Stimulated activated CD4-positive, alpha-beta T cell treated with anti-CD3 and anti-CD28 coated beads, Interleukin-1b, Interleukin-23, amount 100 ng/mL, for 24 hours (primary cell): ENCODE measurements at regions not wholly inside any gene's neighbourhood (a gene's known extent, or its start where the extent isn't known, plus 50 kb on each side); places are given as distances from the start of the nearest gene placed in this dataset.
A peak's percentile ranks its signal among the peaks of the same experiment; 100 is the strongest.

Experiments used
- DNase-seq, 4 experiments: peaks; one replicate each; pipeline ENCODE4 v3.0.0-alpha.2; 2020; ENCODE audit warnings: low read depth in 4 of 4, low spot score in 1 of 4

DNA sequence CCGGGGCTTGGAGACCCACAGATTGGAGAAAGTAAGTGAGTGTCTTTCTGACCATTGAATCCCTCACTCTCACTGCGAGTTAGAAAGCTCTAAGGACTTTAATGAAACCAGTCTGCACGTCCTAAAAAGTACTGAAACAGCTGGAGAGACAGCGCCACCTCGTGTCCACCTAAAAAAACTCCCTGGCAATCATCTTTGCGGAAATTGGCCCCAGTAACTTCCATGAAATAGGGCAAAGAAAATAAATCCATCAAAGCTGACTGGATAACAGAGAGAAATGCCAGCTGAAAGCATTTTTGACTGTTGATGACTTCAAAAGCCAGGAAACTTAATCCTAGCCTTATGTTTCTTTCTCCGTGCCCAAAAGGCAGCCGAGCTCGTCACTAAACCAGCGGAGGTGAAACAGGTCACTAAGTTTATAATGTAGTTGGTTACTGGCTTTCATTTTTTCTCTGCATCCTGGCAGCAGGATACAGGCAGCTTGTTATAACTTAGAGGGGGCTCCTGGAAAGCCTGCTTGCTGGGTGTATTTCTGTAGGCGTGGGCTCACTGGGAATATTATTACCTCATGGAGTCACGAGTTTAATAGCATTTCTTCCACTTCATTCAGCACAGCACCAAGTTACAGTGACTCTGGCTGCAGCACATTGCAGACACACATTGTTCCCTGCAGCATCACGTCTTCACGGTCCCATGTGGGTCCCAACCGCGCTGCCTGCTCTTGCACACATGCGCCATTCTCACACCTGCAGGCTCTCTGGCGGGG lies 266.5 kb downstream of the HRH4 start:
- peak in 3 of 4 experiments; percentile 23 to 29 (median 28) for DNase-seq

DNA sequence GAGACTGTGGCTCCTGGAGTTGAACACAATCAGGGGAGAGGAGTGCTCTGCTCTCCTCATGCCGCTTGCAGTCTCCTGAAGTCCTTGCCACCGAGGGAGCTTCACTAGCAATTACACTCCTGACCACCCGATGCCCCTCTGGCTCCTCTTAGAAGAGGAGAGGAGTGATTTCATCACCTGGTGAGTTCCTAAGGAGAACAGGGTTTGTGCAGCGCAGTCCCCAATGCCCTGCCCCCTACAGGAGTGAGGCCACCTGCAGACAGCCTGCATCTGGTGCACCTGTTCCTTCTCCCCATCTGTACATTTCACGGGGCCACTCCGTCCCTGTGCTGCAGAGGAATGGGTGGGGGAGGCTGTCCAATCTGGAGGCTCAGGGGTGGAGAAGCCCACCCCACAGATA lies 267.2 kb downstream of the HRH4 start:
- DNase-seq = no peak

DNA sequence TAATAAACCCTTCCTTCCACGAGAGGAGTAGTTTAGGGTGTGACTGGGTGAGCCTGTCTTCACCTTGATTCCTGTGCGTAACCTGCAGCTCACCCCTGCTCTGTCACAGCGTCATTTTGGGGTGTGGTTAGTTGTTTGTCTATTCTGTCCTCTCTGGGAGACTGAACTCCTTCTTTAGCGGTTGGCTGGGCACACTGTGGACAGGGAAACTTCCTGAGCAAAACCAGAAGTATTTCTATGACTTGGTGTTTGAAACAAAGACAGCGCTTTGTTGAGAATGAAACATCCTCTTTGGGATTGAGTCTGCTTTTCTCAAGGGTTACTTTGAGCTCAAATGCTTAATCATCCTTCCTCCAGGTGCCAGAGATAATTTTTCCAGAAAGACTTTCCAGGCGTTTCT lies 270.7 kb downstream of the HRH4 start:
- no peak for DNase-seq

DNA sequence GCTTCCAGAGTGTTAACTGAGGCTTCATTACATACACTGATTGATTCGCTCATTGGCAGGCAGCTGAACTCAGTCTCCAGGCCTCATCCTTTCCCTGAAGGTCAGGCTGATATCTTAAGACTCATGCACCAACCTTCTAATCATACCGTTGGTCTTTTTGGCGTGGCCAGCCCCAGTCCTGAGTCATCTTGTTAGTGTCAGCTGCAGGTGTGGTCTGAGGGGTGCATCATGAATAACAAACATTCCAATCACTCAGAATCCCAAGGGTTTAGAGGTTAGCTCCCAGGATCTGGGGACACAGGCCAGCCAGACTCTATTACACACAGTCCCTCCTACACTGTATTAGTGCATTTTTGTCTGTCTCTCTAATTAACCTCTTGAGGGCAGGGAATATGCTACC lies 271.5 kb downstream of the HRH4 start:
- DNase-seq = no peak

DNA sequence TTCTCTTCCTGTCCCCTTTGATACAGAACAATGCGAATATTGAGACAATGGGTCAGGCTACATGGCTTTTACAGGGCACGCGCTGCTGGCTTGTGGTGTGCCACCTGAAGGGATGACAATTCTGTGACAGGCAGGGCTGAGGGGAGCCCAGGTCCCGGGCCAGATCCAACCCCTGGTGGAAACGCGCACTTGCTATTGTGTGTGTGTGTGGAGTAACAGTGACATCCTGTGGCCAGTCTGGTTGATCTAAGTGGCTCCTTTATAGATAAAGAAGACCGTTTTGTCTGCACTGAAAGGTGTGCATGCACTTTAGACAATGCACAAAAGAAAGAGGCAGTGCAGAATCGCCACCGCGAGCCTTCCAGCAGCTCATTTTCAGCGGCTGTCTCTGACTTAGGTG lies 273.6 kb downstream of the HRH4 start:
- DNase-seq = no peak

DNA sequence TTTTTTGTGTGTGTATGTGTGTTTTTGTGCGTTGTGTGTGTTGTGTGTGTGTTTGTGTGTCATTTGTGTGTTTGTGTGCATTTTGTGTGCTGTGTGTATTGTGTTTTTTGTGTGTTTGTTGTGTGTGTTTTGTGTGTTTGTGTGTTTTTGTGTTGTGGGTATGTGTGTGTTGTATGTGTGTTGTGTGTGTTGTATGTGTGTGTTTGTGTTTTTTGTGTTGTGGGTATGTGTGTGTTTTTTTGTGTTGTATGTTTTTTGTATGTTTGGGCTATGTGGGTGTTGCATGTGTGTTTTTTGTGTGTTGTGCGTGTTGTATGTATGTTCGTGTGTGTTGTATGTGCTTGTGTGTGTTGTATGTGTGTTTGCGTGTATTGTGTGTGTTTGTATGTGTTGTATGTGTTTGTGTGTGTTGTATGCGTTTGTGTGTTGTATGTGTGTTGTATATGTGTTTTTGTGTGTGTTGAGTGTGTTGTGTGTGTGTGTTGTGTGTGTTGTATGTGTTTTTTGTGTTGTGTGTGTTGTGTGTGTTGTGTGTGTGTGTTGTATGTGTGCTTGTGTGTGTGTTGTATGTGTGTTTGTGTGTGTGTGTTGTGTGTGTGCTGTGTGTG lies 275.3 kb downstream of the HRH4 start:
- DNase-seq = no peak

DNA sequence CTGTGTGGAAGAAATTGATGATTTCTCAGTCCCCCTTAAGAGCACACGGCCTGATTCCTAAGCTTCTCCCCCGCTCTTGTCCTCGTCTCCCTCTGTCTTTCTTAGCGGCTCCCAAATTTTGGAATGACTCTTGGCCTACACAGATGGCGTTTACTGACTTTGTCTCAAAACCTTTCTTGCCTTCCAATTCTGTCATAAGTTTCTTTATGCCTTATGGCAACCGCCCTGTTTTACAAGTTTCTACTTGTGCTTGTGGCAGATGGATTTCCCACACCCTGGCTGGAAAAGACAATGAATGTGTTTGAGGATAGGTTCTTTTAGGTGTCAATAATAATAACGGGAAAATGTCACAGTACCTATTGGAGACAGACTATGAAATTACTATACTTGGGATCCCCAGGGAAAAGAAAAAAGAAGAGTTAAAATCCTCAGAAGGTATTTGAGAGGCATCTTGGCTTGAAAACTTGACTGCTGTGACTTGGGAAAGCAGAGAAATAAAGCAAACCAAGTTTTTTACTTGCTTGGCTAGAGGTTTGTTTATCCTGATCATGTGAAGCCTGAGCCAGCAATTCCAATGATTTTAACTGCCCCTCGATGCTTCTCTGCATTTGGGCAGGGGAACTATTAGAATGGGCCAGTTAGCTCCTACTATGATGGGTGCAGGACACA lies 276.4 kb downstream of the HRH4 start:
- DNase-seq = no peak

DNA sequence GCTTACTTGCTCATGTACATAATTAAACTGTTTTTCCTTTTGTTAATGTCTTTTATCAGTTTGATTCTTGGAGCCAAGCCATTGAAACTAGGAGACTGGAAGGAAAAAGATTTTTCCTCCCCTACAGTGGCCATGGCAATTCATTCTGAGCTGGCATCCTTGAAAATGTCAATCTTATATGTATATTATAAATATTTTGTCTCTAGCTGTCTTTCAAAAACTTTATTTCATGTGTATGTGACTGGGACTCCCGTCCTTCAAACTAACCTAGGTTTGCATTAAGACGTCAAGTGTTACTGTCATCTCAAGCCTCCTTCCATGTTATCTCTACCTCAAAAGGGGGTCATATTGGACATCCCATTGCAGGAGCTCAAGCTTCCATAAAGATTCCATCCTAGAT lies 280.4 kb downstream of the HRH4 start:
- DNase-seq = no peak

DNA sequence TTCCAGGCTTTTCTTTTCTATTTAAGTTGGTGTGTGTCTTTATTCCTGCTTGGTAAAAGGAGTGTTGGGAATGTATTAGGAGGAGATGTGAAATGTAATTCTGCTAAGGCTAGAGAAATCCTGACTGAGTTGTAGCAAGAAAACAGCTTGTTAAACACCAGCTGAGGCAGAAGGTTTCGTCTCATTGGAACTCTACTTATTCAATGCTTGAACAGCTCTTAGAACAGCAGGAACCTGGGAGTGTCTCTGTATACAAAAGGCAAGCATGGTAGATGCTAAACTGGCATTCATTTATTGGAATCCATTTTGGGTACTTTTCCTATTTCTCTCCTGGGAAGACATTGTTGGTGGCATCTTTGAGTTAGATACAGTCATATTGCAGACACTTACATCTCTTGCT lies 280.9 kb downstream of the HRH4 start:
- no peak for DNase-seq

DNA sequence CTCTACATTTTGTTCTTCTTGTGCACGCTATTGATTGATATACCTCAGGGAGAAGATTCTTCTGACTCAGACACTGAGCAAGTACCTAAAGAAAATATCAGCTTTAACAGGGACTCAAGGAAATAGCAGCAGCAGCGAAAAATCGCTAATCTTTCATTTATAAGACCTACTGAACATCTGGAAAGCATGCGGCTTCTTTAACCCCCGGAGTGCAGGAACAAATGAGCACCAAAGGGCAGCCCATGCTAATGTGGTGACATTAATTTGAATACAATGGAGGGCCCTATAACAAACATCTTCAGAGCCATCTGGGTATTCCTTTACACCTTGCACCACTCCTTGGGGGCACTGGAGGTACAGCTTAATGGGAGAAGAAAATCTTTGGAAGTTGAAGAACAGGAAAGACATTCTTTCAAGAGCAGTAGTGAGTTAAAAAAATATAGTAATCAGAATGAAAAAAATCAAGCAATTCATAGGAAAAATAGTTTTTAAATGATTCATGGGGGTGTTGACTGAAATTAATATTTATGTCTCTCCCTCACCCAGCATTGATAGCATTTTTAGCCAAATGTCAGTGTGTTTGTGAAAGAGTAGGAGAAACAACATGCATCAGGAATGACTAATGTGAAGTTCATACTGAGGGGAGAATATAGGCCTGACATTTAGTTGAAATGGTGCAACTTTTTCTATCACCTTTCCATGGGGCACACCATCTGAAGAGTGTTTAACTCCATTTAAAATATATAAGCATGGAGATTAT lies 281.7 kb downstream of the HRH4 start:
- no peak for DNase-seq

DNA sequence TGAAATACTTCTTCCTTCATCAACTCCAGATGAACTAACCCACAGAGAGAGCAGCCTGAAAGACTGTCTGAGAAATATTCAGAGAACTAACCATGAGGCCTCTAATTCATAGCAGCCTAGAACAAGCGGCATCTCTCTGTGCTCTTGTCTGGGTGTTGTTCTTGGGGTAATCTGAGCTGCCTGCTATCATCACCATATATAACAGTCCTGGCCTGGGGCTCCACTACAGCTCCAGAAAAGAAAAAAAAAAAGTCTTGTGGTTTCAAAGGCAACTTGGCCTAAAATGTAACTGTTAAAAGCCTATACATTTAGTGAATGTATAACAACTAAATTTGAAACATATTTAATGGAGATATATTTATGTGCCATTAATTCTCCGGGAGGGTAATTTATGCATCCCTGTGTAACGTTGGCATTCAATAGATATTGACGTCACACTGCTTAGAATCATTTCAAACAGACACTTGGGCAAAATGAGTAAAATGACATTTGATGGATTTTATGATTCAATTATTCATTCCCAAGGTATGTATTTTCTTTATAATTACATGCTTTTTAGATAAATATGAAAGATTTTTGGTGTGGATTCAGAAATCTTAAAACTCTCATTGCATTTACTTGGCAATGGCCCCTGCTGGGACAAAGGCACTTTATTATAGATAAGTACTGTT lies 294.3 kb downstream of the HRH4 start:
- no peak for DNase-seq

DNA sequence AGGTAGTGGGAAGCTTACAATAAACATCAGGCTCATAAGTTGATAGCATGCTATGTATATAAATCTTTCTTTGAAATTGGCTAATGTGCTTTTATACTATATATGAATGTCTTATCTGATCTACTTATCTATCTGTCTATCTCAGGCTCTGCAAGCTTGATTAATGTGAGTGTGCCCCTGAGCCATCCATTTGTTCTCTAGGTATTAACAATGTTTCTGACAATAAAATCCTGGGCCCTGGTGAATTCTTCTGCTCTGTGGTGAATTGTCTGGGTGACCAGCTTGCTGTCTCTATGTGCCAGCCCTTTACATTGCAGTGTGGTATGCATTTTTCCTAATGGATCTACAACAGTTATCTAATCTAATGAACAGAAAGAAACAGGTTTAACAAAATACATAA lies 295.9 kb downstream of the HRH4 start:
- no peak for DNase-seq

DNA sequence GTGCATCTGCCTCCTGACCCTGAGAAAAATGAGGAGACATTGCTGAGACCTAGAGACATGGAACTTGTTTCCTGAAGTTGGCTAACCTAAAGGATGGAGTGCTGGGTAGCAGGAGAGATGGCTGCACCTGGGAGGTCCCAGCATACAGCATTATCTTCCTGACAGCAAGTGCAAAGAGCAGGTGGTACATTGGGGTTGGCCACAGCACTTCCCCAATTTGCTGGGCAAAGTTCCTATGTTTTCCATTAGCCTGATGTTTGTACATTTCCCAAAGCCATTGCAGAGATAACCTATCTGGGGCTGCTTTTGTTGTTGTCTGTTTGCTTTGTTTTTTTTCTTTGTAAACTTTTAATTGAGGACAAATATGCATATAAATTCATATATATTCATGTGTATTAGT lies 296.7 kb downstream of the HRH4 start:
- no peak for DNase-seq

DNA sequence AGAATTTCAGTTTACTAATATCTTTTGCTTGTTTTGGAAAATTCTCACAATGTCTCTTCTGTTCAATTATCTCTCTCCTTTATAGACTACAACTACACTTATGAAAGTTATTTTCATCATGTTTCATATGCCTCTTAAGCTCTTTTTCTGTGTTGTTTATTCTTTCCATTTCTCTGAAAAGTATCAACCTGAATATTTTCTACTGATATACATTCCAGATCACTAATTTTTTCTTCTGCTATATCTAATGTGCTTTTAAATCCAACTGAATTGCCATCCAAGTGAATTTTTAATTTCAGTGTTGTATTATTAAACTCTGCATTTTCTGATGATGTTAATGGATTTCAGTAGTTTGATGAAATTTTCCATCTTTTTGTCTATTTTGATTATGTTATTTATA lies 301.3 kb downstream of the HRH4 start:
- no peak for DNase-seq

DNA sequence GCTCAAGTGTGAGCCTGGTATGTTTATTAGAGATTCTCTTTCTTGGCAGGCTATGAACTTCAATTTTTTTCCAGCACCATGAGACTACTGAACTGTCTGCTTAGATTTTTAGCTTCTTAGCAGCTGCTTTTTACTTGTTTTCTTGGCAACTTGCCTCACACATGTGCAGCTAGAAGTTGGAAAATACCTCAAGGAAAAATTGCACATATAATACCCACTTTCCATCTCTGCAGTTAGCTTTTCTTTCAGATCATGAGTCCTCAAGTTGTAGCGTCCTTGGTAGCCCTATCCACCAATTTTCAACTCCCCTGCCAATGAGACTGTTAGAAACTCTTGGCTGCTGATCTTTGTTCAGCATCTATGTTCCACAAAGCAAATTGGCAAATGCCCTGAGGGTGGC lies 302.1 kb downstream of the HRH4 start:
- DNase-seq = no peak

DNA sequence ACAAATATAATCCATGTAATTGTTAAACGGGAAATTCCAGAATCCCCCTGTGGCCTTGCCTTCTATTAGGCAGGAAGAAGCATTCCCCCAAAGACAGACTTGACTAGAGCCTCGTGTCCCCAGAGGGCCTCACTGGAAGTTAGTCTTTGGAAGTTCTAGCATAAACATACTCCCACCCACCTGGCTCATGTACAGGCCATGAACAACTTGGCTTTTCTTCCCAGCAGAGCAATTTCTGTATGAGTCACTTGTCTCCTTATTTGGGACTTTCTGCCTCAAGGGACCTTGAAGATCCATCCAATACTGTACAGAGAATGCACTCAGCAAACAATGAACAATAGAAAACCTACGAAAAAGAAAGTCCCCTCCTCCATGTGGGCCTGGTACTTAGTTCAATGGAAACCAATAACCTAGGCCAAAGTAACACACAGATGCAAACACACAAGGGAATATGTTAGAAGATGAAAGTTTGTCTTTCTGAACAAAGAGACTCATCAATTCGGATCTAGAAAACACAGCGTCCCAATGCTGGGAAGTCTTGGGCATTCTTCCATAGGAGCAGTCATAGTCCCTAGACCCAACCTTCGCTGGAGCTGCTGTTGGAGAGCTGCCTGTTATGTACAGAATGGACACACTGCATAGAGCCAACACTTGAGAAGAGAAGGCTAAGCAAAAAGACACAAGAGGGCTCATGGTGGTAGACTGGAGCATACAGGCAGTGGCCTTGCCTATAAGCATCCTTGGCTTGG lies 303.5 kb downstream of the HRH4 start:
- no peak for DNase-seq

DNA sequence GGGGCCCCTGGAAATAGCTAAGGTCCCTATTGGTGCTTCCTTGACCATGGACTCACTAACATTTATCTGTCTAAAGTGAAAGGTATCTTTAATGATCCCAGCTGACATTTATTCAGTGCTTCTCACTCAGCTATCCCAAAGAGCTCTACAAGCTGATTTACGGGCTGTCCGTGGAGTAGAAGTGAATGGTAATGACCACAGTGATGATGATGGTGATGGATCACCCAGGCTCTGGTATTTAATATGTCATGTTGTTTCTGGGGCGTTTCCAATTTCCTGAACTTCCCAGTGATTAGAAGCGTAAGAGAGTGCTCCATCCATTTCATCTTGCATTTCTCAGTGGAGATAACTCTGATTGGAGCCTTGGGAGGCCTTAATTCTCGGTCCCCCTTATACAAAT lies 304.3 kb downstream of the HRH4 start:
- DNase-seq = no peak

DNA sequence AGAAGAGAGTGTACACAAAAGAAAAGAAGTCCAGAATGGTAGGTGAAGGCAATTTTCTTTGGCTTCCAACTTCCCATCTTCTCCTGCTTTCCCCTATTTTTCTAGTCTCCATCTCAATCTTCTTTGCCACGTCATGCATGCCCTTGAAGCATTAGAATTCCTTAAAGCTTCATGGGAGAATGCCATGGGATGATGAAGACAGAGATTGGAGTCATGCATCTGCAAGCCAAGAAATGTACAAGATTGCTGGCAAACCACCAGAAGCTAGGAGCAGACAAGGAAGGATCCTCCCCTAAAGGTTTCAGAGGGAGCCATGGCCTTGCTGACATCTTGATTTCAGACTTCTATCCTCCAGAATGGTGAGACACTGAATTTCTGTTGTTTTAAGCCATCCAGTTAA lies 305.9 kb downstream of the HRH4 start:
- no peak for DNase-seq

DNA sequence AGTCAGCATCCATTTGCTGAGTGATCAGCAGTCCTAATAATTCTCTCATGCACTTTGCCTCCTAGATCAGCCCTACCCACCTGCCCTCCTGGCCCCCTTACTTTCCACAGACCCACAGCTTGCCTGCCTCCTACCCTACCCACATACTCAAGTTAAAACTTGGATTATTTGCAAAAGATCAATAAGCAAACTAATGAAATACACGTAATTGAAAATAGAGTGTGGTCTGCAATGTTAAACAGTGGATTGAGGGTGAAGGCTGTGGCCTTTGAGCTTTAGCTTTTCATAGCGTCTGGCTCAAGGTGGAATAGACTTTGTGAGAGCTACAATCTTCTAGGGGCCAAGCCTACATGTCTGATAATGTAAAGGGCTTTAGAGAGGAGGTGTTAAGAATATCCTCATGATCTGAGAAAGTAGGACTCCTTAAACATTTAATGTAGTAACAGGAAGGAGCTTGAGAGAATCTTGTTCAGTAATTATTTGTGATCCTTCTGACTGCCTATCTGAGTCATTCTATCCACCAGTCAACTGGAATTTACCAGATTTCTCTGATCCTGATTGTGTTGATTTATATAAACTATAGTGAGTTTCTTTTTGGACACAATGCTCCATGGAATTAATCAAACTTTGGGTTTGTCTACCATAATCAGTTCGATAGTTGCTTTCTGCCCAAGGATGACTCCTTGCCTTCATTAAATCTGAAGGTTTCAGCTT lies 310.0 kb downstream of the HRH4 start:
- DNase-seq = no peak

DNA sequence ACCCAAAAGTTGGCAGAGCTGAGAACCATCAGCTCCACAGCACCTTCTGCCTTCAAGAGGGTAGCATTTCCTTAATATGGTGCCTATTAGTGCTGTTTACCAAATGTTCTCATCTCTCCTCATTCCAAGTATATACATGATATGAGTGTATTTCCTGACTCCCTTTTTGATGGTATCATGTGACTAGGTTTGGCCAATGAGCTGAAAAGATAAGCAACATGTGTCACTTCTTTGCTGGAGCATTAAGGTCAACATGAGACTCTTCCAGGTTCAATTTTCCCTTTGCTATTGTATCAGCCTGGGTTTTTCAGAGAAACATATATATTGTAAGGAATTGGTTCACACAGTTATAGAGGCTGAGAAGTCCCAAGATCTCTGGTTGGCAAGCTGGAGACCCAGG lies 310.9 kb downstream of the HRH4 start:
- DNase-seq = no peak
